PFSK-1 (cell line): ENCODE measurements at regions not wholly inside any gene's neighbourhood (a gene's known extent, or its start where the extent isn't known, plus 50 kb on each side); places are given as distances from the start of the nearest gene placed in this dataset.

ENCODE experiments used
- SIN3A ChIP-seq: IDR thresholded peaks from 2 replicates; pipeline ENCODE4 v1.6.1; 2012; ENCODE audit warnings: mild to moderate bottlenecking, low read length, moderate library complexity, borderline replicate concordance; ENCODE audit not compliant: insufficient read depth
- TAF1 ChIP-seq: IDR thresholded peaks from 2 replicates; pipeline ENCODE4 v1.6.1; 2012; ENCODE audit warnings: low read length, control low read depth, borderline replicate concordance; ENCODE audit not compliant: insufficient read depth
- TF ChIP-seq, protein P1 (sequence below), 2 experiments: IDR thresholded peaks; 2 replicates each; pipeline versions ENCODE4 v1.6.1 to v1.8.0; 2011 to 2012; ENCODE audit warnings: low read depth in 2 of 2, low read length in 2 of 2, control low read depth in 1 of 2, inconsistent platforms in 1 of 2, mild to moderate bottlenecking in 1 of 2, moderate library complexity in 1 of 2; ENCODE audit not compliant: insufficient read depth in 1 of 2

DNA sequence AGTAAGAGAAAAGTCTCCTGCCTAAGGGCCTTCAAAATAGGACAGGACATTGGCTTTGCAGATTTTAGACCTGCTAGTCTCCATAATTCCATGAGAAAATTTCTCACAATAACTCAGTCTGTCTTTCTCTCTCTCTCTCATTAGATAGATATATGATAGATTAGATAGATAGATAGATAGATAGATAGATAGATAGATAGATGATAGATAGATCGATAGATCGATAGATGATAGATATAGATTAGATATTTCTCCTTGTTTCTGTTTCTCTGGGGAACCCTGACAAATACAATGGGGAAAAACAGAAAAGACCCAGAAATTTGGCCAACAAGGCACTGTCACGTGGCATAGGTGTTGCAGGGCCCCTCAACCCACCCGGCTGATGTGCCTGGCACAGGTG lies 84.4 kb upstream of the ALDH1B1 start:
- no peak for TF ChIP-seq SIN3A
- TF ChIP-seq, protein P1, sequence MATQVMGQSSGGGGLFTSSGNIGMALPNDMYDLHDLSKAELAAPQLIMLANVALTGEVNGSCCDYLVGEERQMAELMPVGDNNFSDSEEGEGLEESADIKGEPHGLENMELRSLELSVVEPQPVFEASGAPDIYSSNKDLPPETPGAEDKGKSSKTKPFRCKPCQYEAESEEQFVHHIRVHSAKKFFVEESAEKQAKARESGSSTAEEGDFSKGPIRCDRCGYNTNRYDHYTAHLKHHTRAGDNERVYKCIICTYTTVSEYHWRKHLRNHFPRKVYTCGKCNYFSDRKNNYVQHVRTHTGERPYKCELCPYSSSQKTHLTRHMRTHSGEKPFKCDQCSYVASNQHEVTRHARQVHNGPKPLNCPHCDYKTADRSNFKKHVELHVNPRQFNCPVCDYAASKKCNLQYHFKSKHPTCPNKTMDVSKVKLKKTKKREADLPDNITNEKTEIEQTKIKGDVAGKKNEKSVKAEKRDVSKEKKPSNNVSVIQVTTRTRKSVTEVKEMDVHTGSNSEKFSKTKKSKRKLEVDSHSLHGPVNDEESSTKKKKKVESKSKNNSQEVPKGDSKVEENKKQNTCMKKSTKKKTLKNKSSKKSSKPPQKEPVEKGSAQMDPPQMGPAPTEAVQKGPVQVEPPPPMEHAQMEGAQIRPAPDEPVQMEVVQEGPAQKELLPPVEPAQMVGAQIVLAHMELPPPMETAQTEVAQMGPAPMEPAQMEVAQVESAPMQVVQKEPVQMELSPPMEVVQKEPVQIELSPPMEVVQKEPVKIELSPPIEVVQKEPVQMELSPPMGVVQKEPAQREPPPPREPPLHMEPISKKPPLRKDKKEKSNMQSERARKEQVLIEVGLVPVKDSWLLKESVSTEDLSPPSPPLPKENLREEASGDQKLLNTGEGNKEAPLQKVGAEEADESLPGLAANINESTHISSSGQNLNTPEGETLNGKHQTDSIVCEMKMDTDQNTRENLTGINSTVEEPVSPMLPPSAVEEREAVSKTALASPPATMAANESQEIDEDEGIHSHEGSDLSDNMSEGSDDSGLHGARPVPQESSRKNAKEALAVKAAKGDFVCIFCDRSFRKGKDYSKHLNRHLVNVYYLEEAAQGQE (IDR thresholded peaks at IDR 0.05; ENCODE audit: insufficient read depth in 1 of 2, low read depth in 2 of 2, low read length in 2 of 2), result no peak
- no peak for TF ChIP-seq TAF1
